ENCODE measurements at regions not wholly inside any gene's neighbourhood (a gene's known extent, or its start where the extent isn't known, plus 50 kb on each side); places are given as distances from the start of the nearest gene placed in this dataset.

DNA sequence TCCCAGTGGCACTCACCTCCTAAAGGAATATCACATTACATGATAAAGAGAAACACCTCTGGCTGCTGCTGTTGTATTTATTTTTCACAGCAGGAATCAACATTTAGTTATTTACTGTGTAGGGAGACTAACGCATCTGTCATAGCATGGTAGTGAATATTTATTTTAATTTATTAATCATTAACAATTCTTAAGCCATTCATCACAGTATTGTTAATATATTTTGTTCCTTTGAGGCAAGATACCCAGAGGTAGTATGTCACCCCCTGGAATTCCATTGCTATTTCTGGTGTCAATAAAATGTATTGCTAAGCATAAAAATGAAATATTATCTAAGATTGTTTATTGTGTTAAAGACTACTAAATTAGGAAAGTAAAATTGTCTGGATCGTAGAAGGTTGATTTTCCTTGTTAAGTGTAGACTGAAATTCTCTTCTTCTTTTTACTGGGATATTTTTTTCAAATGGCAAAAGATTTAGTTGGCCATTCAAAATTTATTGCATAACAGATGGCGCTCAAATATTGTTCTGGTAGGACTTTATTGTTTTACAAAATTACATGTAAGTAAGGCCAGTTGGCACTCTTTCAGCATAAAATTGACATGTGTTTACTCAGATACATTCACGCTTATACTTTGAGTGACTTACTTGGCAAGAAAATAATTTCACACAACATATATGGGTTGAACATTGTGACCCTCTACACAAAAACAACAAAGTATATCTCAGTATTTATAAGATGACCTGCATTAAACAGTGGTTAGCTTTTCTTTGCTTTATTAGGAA, 1358.7 kb upstream of the SORCS1 start (continued):
- TF ChIP-seq, protein P1, sequence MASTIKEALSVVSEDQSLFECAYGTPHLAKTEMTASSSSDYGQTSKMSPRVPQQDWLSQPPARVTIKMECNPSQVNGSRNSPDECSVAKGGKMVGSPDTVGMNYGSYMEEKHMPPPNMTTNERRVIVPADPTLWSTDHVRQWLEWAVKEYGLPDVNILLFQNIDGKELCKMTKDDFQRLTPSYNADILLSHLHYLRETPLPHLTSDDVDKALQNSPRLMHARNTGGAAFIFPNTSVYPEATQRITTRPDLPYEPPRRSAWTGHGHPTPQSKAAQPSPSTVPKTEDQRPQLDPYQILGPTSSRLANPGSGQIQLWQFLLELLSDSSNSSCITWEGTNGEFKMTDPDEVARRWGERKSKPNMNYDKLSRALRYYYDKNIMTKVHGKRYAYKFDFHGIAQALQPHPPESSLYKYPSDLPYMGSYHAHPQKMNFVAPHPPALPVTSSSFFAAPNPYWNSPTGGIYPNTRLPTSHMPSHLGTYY (CRISPR knock-in tag; IDR thresholded peaks at IDR 0.05): no peak
- TF ChIP-seq, protein P2, sequence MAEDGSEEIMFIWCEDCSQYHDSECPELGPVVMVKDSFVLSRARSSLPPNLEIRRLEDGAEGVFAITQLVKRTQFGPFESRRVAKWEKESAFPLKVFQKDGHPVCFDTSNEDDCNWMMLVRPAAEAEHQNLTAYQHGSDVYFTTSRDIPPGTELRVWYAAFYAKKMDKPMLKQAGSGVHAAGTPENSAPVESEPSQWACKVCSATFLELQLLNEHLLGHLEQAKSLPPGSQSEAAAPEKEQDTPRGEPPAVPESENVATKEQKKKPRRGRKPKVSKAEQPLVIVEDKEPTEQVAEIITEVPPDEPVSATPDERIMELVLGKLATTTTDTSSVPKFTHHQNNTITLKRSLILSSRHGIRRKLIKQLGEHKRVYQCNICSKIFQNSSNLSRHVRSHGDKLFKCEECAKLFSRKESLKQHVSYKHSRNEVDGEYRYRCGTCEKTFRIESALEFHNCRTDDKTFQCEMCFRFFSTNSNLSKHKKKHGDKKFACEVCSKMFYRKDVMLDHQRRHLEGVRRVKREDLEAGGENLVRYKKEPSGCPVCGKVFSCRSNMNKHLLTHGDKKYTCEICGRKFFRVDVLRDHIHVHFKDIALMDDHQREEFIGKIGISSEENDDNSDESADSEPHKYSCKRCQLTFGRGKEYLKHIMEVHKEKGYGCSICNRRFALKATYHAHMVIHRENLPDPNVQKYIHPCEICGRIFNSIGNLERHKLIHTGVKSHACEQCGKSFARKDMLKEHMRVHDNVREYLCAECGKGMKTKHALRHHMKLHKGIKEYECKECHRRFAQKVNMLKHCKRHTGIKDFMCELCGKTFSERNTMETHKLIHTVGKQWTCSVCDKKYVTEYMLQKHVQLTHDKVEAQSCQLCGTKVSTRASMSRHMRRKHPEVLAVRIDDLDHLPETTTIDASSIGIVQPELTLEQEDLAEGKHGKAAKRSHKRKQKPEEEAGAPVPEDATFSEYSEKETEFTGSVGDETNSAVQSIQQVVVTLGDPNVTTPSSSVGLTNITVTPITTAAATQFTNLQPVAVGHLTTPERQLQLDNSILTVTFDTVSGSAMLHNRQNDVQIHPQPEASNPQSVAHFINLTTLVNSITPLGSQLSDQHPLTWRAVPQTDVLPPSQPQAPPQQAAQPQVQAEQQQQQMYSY (CRISPR knock-in tag; IDR thresholded peaks at IDR 0.05): no peak
- TF ChIP-seq GRHL2 (CRISPR knock-in tag; IDR thresholded peaks at IDR 0.05; ENCODE audit: insufficient replicate concordance, severe bottlenecking): no peak

DNA sequence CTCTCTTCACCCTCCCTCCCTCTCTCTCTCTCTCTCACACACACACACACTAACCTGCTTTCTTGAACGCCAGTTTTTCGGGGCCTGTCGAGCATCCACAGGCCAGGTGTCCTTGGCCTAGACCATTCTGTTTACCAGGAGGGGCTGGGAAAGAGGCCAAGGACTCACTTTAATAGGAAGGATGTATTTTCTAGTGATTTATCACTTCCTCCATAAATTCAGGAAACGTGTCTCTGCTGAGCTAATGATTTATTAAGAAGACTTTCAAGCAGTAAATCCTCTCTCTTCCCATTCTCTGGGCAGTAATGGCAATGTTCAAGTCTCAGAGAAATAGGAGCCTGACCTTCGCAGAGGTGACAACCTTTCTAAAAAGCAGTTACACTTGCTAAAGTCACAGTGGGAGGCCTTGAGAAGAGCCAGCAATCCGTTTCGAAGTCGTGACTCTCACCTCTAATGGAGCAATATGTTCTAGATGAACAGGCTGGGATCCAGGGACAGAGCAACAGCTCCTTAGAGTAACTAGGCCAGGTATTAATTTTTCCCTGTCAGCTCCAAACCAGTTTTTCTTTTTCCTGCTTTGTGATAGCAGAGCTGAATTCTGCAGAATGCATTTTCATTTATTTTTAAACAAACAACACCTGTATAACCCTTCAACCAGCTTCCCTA, 1357.5 kb upstream of the SORCS1 start:
- H3K9me3 Mint-ChIP-seq: peaks cover 14% of the 10 kb centered on the region
- H3K4me3 Mint-ChIP-seq: no peak overlapping the region
- DNase-seq (ENCODE audit: low spot score): no peak
- no peak overlapping the region for H3K27ac Mint-ChIP-seq
- peaks cover 4% of the 10 kb centered on the region for H3K36me3 Mint-ChIP-seq
- H3K4me1 Mint-ChIP-seq: peaks cover 20% of the 10 kb centered on the region
- no peak for ATAC-seq
- peaks cover 3% of the 10 kb centered on the region; the same call in 1 of the 2 replicates for H3K27me3 Mint-ChIP-seq (ENCODE audit: low read depth)
- POLR2A ChIA-PET: no interaction called here
- CTCF ChIA-PET: interaction anchor here (1.0 kb wide), 1 partner anchor 317 kb away, joined by 3 read pairs; no protein-coding TSS in a partner anchor
- TF ChIP-seq CREM (CRISPR knock-in tag; IDR thresholded peaks at IDR 0.05) (no peak), ZNF121 (CRISPR knock-in tag; IDR thresholded peaks at IDR 0.05) (no peak), ESRRA (CRISPR knock-in tag; IDR thresholded peaks at IDR 0.05; ENCODE audit: borderline replicate concordance) (no peak), ZNF317 (CRISPR knock-in tag; IDR thresholded peaks at IDR 0.05; ENCODE audit: borderline replicate concordance, low read depth) (no peak), GABPB1 (CRISPR knock-in tag; IDR thresholded peaks at IDR 0.05) (no peak), FOXJ3 (CRISPR knock-in tag; IDR thresholded peaks at IDR 0.05; ENCODE audit: borderline replicate concordance) (no peak), JUN (CRISPR knock-in tag; IDR thresholded peaks at IDR 0.05) (no peak), TCF7 (CRISPR knock-in tag; IDR thresholded peaks at IDR 0.05; ENCODE audit: low read depth) (no peak), HMGA2 (CRISPR knock-in tag; IDR thresholded peaks at IDR 0.05) (no peak), JAZF1 (CRISPR knock-in tag; IDR thresholded peaks at IDR 0.05) (no peak), ELF4 (CRISPR knock-in tag; IDR thresholded peaks at IDR 0.05; ENCODE audit: low read depth) (no peak)
- TF ChIP-seq, protein P3, sequence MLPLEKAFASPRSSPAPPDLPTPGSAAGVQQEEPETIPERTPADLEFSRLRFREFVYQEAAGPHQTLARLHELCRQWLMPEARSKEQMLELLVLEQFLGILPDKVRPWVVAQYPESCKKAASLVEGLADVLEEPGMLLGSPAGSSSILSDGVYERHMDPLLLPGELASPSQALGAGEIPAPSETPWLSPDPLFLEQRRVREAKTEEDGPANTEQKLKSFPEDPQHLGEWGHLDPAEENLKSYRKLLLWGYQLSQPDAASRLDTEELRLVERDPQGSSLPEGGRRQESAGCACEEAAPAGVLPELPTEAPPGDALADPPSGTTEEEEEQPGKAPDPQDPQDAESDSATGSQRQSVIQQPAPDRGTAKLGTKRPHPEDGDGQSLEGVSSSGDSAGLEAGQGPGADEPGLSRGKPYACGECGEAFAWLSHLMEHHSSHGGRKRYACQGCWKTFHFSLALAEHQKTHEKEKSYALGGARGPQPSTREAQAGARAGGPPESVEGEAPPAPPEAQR (CRISPR knock-in tag; IDR thresholded peaks at IDR 0.05): no peak
- TF ChIP-seq, protein P2 (CRISPR knock-in tag; IDR thresholded peaks at IDR 0.05): no peak
- TF ChIP-seq, protein P4, sequence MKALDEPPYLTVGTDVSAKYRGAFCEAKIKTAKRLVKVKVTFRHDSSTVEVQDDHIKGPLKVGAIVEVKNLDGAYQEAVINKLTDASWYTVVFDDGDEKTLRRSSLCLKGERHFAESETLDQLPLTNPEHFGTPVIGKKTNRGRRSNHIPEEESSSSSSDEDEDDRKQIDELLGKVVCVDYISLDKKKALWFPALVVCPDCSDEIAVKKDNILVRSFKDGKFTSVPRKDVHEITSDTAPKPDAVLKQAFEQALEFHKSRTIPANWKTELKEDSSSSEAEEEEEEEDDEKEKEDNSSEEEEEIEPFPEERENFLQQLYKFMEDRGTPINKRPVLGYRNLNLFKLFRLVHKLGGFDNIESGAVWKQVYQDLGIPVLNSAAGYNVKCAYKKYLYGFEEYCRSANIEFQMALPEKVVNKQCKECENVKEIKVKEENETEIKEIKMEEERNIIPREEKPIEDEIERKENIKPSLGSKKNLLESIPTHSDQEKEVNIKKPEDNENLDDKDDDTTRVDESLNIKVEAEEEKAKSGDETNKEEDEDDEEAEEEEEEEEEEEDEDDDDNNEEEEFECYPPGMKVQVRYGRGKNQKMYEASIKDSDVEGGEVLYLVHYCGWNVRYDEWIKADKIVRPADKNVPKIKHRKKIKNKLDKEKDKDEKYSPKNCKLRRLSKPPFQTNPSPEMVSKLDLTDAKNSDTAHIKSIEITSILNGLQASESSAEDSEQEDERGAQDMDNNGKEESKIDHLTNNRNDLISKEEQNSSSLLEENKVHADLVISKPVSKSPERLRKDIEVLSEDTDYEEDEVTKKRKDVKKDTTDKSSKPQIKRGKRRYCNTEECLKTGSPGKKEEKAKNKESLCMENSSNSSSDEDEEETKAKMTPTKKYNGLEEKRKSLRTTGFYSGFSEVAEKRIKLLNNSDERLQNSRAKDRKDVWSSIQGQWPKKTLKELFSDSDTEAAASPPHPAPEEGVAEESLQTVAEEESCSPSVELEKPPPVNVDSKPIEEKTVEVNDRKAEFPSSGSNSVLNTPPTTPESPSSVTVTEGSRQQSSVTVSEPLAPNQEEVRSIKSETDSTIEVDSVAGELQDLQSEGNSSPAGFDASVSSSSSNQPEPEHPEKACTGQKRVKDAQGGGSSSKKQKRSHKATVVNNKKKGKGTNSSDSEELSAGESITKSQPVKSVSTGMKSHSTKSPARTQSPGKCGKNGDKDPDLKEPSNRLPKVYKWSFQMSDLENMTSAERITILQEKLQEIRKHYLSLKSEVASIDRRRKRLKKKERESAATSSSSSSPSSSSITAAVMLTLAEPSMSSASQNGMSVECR (CRISPR knock-in tag; IDR thresholded peaks at IDR 0.05; ENCODE audit: borderline replicate concordance): no peak
- TF ChIP-seq, protein P5, sequence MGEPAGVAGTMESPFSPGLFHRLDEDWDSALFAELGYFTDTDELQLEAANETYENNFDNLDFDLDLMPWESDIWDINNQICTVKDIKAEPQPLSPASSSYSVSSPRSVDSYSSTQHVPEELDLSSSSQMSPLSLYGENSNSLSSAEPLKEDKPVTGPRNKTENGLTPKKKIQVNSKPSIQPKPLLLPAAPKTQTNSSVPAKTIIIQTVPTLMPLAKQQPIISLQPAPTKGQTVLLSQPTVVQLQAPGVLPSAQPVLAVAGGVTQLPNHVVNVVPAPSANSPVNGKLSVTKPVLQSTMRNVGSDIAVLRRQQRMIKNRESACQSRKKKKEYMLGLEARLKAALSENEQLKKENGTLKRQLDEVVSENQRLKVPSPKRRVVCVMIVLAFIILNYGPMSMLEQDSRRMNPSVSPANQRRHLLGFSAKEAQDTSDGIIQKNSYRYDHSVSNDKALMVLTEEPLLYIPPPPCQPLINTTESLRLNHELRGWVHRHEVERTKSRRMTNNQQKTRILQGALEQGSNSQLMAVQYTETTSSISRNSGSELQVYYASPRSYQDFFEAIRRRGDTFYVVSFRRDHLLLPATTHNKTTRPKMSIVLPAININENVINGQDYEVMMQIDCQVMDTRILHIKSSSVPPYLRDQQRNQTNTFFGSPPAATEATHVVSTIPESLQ (CRISPR knock-in tag; IDR thresholded peaks at IDR 0.05): no peak

Measured in WTC11 (cell line).